ENCODE measurements at regions not wholly inside any gene's neighbourhood (a gene's known extent, or its start where the extent isn't known, plus 50 kb on each side); places are given as distances from the start of the nearest gene placed in this dataset.

DNA sequence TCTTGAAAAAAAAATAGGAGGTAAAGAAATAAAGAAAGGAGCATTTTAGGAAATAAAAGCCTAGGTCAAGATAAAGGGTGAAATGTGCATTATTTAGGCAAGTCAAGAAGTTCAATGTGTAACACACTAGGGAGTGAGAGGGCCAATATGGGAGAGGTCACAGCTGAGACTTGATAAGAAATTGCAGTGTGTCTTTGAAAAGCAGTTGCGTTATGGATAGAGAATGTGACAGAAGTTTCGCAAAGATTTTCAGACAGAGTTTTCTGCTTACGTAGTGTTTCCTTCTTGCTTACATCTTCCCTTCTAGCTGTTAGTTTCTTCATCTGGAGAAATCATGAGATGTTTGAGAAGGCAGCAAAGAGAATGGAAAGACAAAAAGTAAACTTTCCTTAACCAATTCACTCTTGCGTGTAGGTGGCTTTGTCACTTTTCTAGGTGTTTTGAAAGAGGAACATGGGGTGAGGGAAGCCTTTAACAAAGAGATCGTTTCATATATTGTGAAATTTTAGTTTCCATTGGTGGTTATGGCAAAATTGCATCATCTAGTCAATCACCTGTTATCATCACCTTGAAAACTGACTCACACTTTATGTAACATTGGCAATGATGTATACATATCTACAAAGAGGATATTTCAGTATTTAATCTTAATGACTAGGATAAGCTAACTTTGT, 975.5 kb downstream of the OLFM4 start:
- no peak overlapping the region for H3K27ac ChIP-seq
- WGBS, 5 donors, result 78 to 87% (median 81%) methylated on average over 5 of the region's 5 CpGs
- intact Hi-C loops (cut with DNase I; ENCODE audit: low total_unique reads), result loop anchor here (10.0 kb wide), 1 partner anchor 51 kb away; no protein-coding TSS in a partner anchor
- DNase-seq, result no peak
- peaks cover 0 to 7% (median 0%) of the 10 kb centered on the region in 8 donors for H3K9me3 ChIP-seq
- H3K27me3 ChIP-seq (replicated peaks in 1 of 7), result no peaks in the 10 kb centered on the region
- TF ChIP-seq POLR2AphosphoS5 (IDR thresholded peaks at IDR 0.05), result no peak
- TF ChIP-seq, protein P1, sequence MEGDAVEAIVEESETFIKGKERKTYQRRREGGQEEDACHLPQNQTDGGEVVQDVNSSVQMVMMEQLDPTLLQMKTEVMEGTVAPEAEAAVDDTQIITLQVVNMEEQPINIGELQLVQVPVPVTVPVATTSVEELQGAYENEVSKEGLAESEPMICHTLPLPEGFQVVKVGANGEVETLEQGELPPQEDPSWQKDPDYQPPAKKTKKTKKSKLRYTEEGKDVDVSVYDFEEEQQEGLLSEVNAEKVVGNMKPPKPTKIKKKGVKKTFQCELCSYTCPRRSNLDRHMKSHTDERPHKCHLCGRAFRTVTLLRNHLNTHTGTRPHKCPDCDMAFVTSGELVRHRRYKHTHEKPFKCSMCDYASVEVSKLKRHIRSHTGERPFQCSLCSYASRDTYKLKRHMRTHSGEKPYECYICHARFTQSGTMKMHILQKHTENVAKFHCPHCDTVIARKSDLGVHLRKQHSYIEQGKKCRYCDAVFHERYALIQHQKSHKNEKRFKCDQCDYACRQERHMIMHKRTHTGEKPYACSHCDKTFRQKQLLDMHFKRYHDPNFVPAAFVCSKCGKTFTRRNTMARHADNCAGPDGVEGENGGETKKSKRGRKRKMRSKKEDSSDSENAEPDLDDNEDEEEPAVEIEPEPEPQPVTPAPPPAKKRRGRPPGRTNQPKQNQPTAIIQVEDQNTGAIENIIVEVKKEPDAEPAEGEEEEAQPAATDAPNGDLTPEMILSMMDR (IDR thresholded peaks at IDR 0.05 in 8 of 11, conservative IDR thresholded peaks at IDR 0.05 in 3 of 11), result no peak
- TF ChIP-seq POLR2A (IDR thresholded peaks at IDR 0.05), result no peak
- H3K36me3 ChIP-seq, result no peaks in the 10 kb centered on the region
- H3K4me3 ChIP-seq, result no peak overlapping the region
- no peaks in the 10 kb centered on the region for H3K4me1 ChIP-seq

DNA sequence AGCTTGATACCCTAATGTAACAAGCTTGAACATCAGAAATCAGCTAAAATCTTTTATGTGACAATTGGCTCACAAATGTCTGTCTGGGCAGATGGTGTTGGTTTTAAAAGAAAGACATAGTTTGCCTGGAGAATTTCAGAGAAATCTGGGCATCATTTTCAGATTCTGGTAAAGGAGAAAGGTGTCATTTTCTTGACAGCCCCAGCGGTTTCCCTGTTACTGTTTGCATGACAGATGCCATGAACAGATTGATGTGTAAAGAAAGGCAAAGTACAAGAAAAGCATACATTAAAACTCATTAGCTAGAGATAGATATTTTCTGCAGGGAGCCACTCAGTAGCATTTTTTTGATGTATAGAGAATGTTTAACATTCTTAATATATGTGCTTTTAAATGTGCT, 987.9 kb downstream of the OLFM4 start:
- TF ChIP-seq, protein P1 (IDR thresholded peaks at IDR 0.05 in 8 of 11, conservative IDR thresholded peaks at IDR 0.05 in 3 of 11), result no peak
- TF ChIP-seq POLR2A (IDR thresholded peaks at IDR 0.05) (no peak), POLR2AphosphoS5 (IDR thresholded peaks at IDR 0.05) (no peak)
- 59 to 81% (median 73%) methylated on average over 1 of the region's 1 CpG for WGBS, 5 donors
- Histone ChIP-seq H3K27me3 (replicated peaks in 1 of 7) (no peaks in the 10 kb centered on the region), H3K4me3 (no peak overlapping the region), H3K9me3 (peaks cover 0 to 22% (median 0%) of the 10 kb centered on the region in 8 donors), H3K36me3 (no peaks in the 10 kb centered on the region), H3K27ac (no peak overlapping the region), H3K4me1 (no peaks in the 10 kb centered on the region)
- DNase-seq, result no peak
- intact Hi-C loops (cut with DNase I; ENCODE audit: low total_unique reads), result no loop called here

- WGBS, 5 donors, result 85 to 93% (median 87%) methylated on average over 3 of the region's 3 CpGs
- no peak overlapping the region for H3K4me3 ChIP-seq
- no peak overlapping the region for H3K27ac ChIP-seq
- no peak for DNase-seq
- H3K36me3 ChIP-seq, result no peaks in the 10 kb centered on the region
- H3K27me3 ChIP-seq (replicated peaks in 1 of 7), result no peaks in the 10 kb centered on the region
- no peaks in the 10 kb centered on the region for H3K4me1 ChIP-seq
- TF ChIP-seq POLR2AphosphoS5 (IDR thresholded peaks at IDR 0.05) (no peak), POLR2A (IDR thresholded peaks at IDR 0.05) (no peak)
- TF ChIP-seq, protein P1 (IDR thresholded peaks at IDR 0.05 in 8 of 11, conservative IDR thresholded peaks at IDR 0.05 in 3 of 11), result no peak
- peaks cover 0 to 23% (median 5%) of the 10 kb centered on the region in 8 donors for H3K9me3 ChIP-seq
- intact Hi-C loops (cut with DNase I; ENCODE audit: low total_unique reads), result no loop called here
Measured at GRCh38 chr13:54018485-54018884, 989.9 kb downstream of the OLFM4 start.

DNA sequence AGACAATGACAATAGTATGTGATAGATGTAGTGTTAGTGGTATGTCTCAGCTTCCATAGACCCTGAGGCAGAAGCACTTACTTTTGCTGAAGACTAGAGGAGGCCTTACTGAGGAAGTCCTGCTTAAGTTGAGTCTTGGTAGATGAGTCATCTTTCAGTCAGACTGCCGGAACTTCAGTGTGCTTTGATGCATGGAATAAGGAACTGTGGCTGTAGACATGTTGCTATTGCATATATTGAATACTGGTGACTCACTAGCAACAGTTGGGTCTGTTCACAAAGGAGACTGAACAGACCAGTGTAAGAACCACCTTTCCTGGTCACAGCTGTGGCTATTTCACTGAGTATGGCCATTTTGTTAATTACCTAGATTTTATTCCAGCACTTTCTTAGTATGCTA, 1000.6 kb downstream of the OLFM4 start:
- Histone ChIP-seq H3K9me3 (peaks cover 0 to 54% (median 31%) of the 10 kb centered on the region in 8 donors), H3K27ac (no peak overlapping the region), H3K4me3 (no peak overlapping the region), H3K27me3 (replicated peaks in 1 of 7) (no peaks in the 10 kb centered on the region), H3K36me3 (no peaks in the 10 kb centered on the region), H3K4me1 (no peaks in the 10 kb centered on the region)
- no peak for DNase-seq
- TF ChIP-seq POLR2AphosphoS5 (IDR thresholded peaks at IDR 0.05) (no peak), POLR2A (IDR thresholded peaks at IDR 0.05) (no peak)
- TF ChIP-seq, protein P1 (IDR thresholded peaks at IDR 0.05 in 8 of 11, conservative IDR thresholded peaks at IDR 0.05 in 3 of 11), result no peak
- WGBS, 5 donors, result 25 to 46% (median 29%) methylated on average over 1 of the region's 1 CpG
- intact Hi-C loops (cut with DNase I; ENCODE audit: low total_unique reads), result no loop called here

Data from spleen (tissue), 11 donors.